Activated naive CD4-positive, alpha-beta T cell treated with Interleukin-2 at 50 U/mL for 16 hours (primary cell): ENCODE measurements at regions not wholly inside any gene's neighbourhood (a gene's known extent, or its start where the extent isn't known, plus 50 kb on each side); places are given as distances from the start of the nearest gene placed in this dataset.

ENCODE experiments used
- DNase-seq: peaks from one replicate; pipeline ENCODE4 v3.0.0-alpha.2; 2020

DNA sequence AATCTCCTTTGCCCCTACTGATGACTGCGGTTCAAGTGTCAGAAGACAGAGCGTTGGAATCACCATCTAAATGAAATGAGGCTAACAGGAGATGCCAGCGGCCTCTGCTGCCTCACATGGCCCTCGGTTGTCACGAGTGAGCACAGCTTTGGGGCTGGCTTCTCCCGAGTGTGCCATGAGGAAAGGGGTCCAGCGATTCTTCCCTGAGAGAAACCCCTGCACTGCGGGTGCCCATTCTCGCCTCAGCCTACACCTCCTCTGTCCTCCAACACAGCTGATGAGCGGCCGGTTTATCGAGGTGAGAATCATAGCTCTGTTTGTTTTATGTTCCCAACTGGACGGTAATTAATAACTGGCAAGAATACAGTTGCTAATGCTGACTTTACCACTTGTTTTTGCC is 144.7 kb upstream of the RPS6KA2 start:
- DNase-seq, result no peak

DNA sequence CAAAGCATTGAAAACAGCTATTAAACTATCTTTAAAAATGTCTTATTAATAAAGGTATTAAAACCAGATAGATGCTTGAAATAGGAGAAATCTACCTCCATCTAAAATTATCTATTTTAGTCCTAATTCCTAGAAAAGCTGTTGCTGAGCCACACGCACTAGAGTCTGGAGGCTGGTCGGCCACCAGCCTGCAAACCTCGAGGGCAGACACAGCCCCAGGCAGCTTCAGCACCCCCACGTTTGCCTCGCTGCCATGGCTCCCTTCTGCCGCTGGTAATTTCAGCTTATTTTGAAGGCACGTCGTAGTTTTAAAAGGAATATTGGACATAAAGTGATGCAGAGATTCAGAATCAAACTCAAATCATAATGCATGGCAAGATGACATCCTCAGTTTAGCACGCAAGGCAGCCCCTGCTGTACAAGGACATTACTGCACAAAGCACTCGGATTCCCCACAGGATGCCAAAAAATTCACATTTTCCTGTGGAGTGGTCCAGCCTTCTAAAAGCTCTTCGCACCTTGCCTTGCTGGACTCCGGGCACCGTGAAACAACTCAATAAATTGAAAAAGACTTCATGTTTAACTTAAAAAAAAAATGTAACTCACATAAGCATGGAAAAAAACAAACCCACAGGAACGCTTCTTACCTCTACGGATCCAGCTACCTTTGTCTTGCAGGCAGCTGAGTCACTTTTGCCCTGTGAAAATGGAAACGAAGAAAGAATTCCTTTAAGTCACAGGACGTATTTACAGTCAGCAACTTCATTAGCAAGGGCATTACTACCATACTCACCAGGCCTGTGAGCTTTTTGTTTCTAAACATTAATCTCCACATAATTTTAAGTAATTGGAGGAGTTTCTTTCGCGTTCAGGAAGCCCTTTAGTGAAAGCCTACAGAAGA is 143.4 kb upstream of the RPS6KA2 start:
- no peak for DNase-seq

DNA sequence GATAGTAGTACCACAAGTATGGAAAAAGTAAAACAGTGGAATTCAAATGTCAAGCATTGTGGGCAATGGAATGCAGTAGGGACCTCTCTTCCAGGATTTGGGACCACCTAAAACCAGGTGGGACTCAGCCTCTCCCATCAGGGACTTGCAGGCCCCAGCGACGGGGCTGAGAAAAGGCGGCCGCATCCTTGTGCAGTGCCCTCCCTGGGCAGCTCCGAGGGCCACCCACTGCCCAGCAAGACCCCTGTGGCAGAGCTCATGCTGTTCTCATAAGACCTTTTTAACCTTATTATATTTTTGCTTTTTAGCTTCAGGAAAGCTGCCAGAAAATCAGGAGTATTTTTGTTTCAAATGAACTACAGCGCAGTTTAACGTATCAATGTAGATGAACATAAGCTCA is 142.6 kb upstream of the RPS6KA2 start:
- no peak for DNase-seq

DNA sequence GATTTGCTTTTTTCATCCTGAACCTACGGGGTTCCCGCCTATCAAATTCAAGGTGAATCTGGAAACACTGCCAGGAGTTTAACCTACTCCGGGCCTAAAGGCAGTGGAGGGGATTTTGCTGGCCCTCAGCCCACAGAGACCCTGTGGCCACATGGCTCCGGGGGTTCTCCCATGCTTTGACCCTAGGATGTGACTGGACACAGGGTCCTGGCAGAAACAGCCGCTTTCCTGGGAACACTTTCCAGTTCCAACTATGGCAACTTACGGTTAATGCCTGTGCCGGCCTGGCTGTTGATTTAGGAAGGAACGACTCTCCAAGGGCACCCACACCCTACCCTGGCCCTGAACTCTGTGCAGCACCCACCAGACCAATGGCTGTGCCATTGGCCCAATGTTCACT is 141.7 kb upstream of the RPS6KA2 start:
- DNase-seq, result no peak

DNA sequence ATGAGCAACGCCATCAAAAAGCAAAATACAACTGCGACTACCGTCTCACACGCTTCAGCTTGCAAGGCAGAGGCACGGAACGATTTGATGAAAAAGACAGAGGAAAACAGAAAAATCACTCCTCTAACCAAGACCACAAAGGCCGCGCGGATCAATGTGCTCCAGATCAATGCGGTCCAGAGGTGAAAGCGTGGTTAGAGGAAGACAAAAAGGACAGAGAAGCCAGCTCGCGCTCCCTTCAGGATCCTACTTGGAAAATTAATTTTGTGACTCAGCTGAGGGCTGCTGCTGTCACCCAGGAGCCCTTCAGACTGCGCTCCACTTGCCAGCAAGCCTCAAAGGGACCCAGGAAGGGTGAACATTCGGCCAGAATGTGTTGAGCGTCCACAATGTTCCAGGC is 140.2 kb upstream of the RPS6KA2 start:
- no peak for DNase-seq

DNA sequence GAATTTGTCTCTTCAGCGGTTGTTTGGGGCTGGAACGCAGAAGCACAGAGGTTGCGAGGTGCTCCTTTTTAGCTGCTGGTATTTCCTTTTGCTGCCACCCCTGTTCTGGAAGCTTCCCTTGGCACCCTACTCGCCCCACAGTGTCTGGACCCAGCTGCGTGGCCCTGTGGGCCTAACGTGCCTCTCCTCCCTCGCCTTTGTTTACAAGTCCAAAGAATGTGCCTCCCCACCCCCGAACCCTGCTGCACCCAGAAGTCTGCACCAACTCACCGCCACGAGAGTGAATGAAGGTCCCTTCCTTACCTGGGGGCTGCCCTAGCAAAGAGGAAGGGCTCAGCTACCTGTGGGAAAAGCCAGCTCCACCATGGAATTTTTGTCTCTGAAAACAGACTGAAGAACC is 139.7 kb upstream of the RPS6KA2 start:
- DNase-seq, result no peak

DNA sequence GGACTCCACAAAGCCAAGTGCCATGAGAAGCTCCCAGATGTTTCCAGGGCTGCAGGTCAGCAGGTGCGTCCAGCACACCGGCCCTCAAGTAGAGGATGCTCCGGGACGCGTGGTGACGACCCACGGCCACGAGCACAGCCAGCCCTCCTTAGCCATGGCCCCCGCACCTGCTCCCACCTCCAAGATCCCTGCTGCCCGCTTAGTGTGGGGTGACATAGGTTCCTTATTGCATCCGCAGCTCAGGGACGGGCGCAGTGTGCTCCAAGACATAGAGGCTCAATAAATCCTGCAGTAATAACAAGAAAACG is 138.1 kb upstream of the RPS6KA2 start:
- DNase-seq, result no peak

DNA sequence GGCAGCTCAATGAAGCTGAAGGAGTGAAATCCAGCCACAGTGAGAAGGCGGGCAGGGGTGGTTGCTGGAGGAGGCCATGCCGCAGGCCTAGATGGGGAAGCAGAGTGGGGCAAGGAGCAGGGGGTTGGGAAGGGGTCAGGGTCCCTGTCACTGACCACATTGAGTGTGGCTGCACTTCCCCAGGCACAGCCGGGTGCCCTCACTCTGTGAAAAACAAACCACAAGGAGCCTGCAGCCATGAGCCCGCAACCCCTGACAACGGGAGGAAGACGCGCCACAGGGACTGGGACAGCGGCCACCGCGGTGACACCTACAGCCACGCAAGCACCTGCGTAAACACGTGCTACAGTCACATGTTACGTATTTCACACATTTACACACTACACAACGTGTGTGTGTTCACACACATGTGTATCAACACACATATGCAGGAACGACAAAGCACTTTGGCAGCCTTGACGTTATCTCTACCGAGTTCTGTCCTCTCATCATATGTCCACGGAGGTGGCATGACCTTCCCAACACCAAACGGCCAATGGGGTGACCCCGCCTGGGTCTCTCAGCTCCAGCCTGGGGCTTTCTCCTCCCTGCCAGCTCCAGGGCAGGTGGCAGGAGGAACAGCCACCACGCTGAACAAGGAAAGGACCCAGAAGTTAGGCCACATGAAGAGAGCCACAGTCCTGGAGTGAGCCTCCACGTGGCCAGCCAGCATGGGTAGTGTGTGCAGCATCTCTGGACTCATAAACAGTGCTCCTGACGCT is 137.6 kb upstream of the RPS6KA2 start:
- no peak for DNase-seq

DNA sequence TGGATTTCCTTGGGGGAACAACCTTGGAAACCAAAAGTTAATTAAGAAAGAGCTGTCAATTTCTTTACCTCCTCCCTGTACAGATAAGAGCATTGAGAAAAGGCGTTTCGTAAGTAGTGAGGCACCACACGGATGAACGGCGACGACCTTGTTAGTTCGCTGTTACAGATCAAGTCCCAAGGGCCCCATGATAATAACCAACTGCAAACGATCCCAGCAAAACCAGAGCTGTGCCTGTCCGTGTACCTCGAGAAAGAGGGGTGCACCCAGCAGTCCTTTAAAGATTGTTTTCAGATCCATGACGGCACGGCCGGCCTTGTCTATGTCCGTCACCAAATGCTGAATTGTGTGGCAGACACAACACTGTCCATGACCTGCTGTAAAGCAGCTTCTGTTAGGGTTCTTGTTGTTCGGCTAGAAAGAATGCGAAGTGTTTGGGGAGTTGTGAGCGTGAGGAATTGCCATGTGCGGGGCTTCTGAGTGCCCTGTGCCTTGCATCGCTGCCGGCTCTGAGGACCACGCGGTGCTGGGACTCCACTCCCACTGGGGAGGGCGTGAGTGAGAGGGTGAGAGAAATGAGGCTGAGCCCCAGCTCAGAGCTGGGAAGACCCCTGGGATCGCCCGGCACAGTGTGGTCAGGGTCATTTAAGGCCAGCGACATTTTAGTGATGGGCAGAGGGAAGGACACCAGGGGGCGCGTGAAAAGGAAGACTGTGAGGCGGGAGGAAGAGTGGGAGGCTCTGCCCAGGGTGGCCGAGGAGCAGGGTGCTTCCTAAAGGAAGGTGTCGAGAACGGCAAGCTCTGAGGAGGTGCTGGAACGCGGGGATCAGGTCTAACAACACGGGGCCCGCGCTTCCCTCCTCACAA is 136.8 kb upstream of the RPS6KA2 start:
- DNase-seq, result no peak

DNA sequence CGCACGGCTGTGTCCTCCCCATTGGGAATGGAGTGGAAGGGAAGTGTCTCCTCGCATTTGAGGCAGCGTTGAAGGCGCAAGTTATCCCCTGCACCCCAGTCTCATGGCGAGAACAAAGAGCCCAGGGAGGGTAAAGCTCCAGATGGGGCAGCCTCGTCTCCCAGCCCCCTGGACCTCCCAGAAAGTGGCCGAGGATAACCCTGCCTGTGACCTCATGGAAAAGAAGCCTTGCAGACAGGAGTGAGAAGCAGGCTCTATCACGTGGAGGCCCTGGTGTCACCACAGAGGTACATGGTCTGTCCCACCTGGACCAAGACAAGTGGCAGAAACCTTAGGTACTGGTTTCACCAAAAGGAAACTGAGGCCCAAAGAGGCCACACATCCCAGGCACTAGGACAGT is 134.8 kb upstream of the RPS6KA2 start:
- no peak for DNase-seq

DNA sequence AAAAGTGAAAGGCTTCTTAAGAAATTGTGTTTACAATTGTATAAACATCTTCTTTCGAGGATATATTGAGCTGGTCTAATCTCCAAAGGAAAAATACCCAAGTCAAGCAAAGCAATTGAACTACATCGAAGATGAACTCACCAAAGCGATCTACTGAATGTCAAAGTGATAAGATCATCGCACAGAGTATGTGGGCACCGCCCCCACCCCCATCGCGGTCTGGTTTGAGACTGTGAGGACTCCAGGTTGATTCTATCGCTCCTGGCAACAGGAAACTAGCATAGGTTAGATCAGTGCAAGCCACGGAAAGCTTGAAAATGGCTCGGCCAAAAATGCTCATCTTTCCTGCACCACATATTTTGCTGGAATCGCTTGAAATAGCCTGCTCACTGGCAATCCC is 133.2 kb upstream of the RPS6KA2 start:
- DNase-seq, result peak; percentile 67

DNA sequence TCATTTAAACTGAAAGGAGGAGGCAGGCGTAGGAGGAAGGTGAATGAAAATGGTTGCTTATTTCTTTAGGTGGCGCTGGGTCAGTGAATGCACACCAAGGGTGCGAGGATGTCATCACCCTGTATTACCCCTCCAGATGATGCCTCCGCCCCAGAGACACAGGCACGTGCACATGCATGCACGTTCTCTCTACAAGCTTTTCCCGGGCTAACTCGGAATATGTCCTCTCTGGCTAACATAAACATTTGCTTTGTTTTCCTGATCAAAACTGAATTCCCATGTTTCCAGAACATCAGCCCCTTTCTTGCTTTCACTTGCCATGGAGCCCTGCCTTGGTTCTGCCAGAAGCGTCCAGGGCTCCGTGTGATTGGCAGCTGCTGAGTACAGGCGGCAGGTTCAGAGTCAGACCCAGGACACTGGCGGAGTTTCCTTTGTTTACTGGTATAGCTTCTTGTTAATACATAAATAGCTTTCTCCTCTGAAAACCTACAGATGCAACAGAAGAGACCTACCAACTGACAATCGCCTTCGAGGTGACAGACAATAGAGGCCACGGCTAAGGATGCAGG is 131.2 kb upstream of the RPS6KA2 start:
- no peak for DNase-seq

DNA sequence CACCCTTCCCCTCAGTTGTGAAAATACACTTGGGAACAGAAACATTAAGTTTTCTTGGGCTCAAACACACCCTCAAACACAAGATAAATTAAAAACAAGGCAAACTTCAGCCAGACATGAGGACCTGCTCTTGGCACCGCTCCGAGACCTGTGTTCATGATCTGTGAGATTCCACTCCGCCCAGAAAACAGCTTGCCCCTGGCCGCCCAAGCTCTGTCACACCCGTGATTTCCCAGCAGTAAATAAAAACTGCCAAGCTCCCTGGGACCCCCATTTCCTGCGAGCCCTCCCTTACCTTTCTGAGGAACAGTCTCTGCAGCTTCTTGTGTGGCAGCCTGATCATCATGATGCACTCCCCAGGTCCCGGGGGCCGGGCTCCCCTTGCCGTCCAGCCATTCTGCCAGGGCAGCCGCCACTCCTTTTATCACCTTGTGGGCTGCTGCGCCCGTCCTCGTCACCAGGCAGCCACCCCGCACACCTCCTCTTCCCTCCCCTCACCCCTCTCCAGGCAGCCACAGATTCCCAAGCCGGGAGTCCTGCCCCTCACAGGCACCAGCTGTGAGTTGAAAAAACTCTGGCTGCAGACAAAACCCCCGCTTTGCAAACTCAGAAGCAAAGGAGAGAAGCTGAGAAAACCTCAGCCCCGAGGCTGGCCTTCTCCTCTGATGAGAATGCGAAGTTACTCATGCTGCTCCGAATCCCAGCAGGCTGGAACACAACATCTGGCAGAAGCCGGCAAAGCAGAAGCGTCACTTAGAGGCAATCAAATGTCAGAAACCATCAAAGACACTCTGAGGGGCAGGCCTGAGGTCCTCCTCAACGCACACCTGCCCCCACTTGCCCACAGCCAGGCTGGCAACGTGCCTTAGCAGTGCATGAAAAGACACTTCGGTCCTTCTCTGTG is 130.4 kb upstream of the RPS6KA2 start:
- no peak for DNase-seq

DNA sequence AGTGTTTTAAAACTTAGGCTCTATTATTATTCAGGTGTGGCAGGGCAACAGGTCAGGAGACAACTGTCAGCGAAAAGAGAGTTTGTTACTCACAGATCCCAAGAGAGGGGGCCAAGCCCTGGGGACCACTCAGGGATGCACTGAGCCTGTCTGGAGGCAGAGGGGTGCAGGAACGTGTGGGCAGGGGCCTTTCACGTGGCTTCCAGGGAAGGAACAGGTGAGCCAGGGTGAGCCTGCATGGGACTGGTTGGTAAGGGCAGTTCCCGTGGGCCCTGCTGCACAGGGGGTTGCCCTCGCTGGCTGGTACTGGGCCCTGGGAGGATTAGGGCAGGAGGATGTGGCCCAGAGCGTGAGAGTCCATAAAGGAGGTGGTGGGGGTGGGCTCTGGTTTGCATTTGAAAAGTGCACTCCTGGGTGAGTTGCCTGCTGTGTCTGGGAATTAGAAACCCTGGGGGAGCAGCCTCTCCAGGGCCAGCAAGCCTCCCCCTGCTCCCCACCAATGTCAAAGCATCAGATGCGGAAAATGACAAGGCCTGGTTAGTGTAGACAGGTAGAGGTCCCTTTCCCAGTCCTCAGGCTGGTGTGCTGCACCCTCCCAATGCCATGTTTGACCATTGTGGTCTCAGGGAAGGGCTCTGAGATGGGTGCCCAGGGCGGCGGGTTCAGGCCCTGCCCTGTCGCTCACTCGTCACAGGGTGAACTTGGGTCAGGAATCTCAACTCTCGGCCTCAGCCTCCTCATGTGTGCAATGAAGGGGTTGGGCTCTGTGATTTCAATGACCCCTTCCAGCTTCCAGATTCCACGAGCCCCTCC is 127.4 kb upstream of the RPS6KA2 start:
- DNase-seq, result no peak

DNA sequence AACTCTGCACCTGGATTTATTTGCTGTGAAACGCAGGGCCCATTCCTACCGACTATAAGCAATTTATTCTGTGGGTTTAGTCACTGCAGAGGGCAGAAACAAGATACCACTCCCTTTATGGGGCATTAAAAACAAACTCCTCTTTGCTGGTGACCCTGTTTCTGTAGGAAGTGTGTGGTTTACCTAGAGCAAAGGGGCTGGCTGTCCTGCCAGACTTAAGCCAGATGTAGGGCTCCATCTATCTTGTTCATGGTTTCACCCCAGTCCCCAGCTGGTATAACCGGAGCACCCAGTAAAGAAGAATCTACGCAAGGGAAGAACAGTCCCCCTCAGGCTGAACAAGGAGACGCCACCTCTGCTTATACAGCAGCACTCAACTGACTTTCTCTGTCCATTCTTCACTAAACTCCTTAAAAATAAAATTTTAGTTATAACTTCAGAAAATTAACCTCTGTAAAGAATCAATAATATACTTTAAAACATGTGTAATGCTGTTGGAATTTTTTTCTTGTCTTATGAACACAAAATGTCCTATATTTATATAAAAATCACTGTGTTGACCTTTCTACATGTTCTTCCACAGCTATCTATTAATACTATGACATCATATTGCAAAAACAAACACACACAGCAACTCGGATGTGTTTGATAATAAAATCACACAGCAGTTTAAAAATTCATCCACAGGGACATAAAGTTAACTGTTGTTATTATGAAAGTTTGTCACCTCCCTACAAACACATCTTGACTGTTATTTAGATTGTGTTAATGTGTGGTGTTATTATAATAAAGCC is 126.1 kb upstream of the RPS6KA2 start:
- no peak for DNase-seq

DNA sequence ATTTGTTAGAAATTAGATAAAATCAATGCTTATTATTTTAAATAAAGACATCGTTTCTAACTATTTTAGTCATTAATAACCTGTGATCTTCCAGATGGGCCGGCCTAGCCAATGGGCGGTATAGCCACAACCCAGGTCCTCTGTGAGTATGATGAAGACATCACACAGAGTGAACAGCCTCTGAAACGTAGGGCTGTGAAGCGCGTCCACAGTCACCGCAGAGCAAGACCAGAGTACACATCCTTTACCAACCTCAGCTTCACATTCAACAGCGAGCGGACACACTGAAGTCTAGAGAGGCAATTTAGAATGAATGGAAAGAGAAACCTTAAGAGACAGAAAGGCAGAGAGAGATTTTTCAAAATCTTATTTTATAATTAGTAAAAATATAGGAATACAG is 125.0 kb upstream of the RPS6KA2 start:
- DNase-seq, result no peak

DNA sequence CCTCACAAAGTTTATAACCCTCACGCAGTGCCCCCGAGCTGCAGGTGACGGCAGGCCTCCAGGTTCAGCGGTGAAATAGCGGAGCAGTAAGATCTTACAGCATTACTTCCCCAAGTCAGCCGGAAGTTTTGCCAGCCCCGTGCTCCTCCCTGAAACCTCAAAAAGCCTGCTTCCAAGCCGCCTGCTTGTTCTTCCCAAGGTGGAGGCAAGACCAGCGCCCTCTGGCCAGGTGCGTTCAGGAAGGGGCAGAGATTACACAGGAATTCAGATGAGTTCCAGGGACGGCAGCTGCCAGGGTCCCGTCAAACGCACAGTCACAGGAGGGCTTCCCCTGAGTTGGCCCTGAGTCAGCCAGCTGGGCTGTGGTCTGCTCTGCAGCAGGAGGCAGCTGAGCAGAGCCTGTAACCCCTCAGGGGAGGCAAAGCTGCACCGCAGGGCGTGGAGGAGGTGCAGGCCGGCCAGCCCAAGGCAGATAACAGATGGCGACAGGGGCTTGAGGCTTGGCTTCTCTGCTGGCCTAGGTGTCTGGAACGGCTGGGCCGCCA is 124.1 kb upstream of the RPS6KA2 start:
- DNase-seq, result no peak

DNA sequence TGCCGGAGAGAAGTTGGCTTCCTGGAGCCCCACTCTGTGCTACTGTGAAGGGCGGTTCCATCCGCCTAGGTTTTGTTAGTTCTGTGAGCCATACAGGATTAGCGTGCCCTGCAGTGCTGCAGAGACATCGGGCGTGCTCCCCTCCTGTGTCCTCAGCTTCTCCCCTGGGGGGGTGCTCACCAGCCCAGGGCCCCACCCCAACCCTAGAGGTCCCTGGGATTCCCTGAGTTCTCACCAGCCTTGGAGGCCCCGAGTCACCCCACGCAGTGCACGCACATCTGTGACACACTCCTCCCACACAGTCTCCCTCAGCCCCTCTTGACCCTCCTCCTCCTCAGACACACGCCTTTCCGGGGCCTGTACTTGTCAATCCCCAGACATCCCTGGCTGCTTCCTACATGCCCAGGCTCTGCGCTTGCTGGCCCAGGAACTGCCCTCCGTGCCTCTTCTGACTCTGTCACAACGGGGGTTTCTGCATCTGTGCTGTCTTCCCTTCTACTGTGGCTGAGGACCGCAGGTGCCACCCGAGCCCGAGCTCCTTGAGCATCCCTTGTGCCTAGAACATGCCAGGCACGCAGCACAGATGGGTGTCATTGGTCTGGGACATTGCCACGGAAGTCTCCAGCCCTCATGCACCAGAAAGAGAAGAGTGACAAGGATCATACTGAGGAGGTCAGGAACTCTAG is 123.2 kb upstream of the RPS6KA2 start:
- DNase-seq, result no peak

DNA sequence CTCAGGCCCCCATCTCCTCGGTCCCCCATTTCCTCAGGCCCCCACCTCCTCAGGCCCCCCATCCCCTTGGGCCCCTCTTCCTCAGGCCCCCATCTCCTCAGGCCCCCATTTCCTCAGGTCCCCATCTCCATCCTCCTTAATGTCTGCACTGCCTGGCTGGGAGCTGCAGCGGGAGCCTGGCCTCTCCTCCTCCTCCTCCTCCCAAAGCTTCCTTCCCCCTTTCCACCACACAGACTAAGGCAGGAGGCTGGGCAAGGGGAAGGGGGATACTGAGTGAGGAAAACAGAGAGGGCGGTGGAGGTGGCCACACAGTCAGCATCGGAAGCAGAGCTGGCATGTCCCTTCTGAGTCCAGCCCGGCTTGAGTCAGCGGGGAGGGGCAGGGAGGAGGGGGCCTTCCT is 122.6 kb upstream of the RPS6KA2 start:
- no peak for DNase-seq
